GM12878 (cell line): ENCODE measurements at regions not wholly inside any gene's neighbourhood (a gene's known extent, or its start where the extent isn't known, plus 50 kb on each side); places are given as distances from the start of the nearest gene placed in this dataset.

Source experiments
- ATF2 ChIP-seq: IDR thresholded peaks from 2 replicates; pipeline ENCODE4 v1.6.1; 2012; ENCODE audit warnings: low read length, inconsistent platforms
- CEBPZ ChIP-seq: fragments of 150-350 bp; IDR thresholded peaks from 2 replicates; pipeline ENCODE4 v1.6.1; 2016; ENCODE audit warnings: low read depth, low read length
- EED ChIP-seq: sonication (generic); IDR thresholded peaks from 2 replicates; pipeline ENCODE4 v1.6.1; 2016; ENCODE audit warnings: antibody characterized with exemption, low read depth
- EP300 ChIP-seq, 2 experiments: fragments of 150-350 bp in 1 of 2; IDR thresholded peaks; 2 replicates each; pipeline ENCODE4 v1.6.1; 2011 to 2012; ENCODE audit warnings: low read depth in 2 of 2, low read length in 2 of 2, borderline replicate concordance in 1 of 2, improper control_type of control experiment in 1 of 2, inconsistent platforms in 1 of 2; ENCODE audit not compliant: control insufficient read depth in 1 of 2
- IKZF2 ChIP-seq, 2 experiments: fragments of 450-650 bp; IDR thresholded peaks; 2 replicates each; pipeline ENCODE4 v1.6.1; 2017; ENCODE audit warnings: mild to moderate bottlenecking in 2 of 2, moderate library complexity in 2 of 2
- IRF5 ChIP-seq: fragments of 450-650 bp; IDR thresholded peaks from 2 replicates; pipeline ENCODE4 v1.6.1; 2017; ENCODE audit warnings: borderline replicate concordance
- NR2C2 ChIP-seq: IDR thresholded peaks from 2 replicates; pipeline ENCODE4 v1.6.1; 2011; ENCODE audit warnings: borderline replicate concordance, low read depth; ENCODE audit not compliant: control insufficient read depth, insufficient read length
- STAT3 ChIP-seq: IDR thresholded peaks from 2 replicates; pipeline ENCODE4 v1.6.1; 2011; ENCODE audit warnings: low read depth, low read length, improper control_type of control experiment
- TAF1 ChIP-seq: IDR thresholded peaks from 2 replicates; pipeline ENCODE4 v1.6.1; 2011; ENCODE audit warnings: mild to moderate bottlenecking, low read depth, low read length, borderline replicate concordance
- ZNF217 ChIP-seq: fragments of 450-650 bp; IDR thresholded peaks from 2 replicates; pipeline ENCODE4 v1.6.1; 2017; ENCODE audit warnings: antibody characterized with exemption, mild to moderate bottlenecking
- ZZZ3 ChIP-seq: IDR thresholded peaks from 2 replicates; pipeline ENCODE4 v1.6.1; 2011; ENCODE audit warnings: low read depth; ENCODE audit not compliant: control insufficient read depth, insufficient read length

GRCh38 chr15:25936004-25936403 lies 72.9 kb upstream of the ATP10A start (continued):
- TF ChIP-seq CEBPZ (no peak), IRF5 (no peak), EED (no peak), EP300 (IDR thresholded peaks at IDR 0.05; ENCODE audit: borderline replicate concordance in 1 of 2, control insufficient read depth in 1 of 2, low read depth in 2 of 2, low read length in 2 of 2) (no peak), STAT3 (no peak), ATF2 (no peak), ZZZ3 (no peak), NR2C2 (no peak), TAF1 (no peak), IKZF2 (IDR thresholded peaks at IDR 0.05) (no peak), ZNF217 (no peak)
